Ascending aorta (tissue), 2 donors: ENCODE measurements at regions not wholly inside any gene's neighbourhood (a gene's known extent, or its start where the extent isn't known, plus 50 kb on each side); places are given as distances from the start of the nearest gene placed in this dataset.
"Not testable (repeated sequence)": the region's sequence is repeated elsewhere in the genome, so short reads cannot be mapped to it uniquely, and the experiment has no call there.

Experiments
- DNase-seq, 2 donors: peaks; one replicate each; pipeline ENCODE4 v3.0.0-alpha.2; 2019; ENCODE audit warnings: low spot score in 2 of 2
- H3K27ac ChIP-seq, 2 donors: fragments of 200-600 bp; sonication (generic); one replicate each; pipeline ENCODE4 v1.5.1; 2016 to 2017; ENCODE audit warnings: mild to moderate bottlenecking in 1 of 2
- H3K27me3 ChIP-seq: fragments of 200-600 bp; sonication (generic); one replicate; pipeline ENCODE4 v1.5.1; 2017
- H3K36me3 ChIP-seq, 2 donors: fragments of 200-600 bp; sonication (generic); one replicate each; pipeline ENCODE4 v1.5.1; 2016
- H3K4me1 ChIP-seq, 2 donors: fragments of 200-600 bp; sonication (generic); one replicate each; pipeline ENCODE4 v1.5.1; 2016 to 2017; ENCODE audit warnings: mild to moderate bottlenecking in 1 of 2
- H3K4me3 ChIP-seq, 2 donors: fragments of 200-600 bp; sonication (generic); one replicate each; pipeline ENCODE4 v1.5.1; 2016 to 2017; ENCODE audit warnings: mild to moderate bottlenecking in 1 of 2
- H3K9me3 ChIP-seq, 2 donors: fragments of 200-600 bp; sonication (generic); one replicate each; pipeline ENCODE4 v1.5.1; 2016
- intact Hi-C: fragments of 100-400 bp; cut with DNase I; formaldehyde crosslinking; loops from one replicate; pipeline ENCODE4 v1.15.1; 2023

DNA sequence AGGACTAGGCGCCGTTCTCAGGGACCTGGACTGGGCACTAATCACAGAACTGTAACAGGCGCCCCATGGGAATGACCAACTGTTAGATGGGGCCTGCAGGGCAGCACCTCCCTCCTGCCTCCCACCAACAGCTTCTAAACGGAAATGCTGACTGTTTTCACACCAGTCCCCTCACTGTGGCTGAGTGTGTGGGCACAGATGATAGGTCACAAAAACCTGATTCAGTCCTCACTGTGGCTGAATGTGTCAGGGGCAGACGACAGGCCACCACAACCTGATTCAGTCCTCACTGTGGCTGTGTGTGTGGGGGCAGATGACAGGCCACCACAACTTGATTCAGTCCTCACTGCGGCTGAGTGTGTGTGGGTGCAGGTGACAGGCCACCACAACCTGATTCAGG lies 1499.9 kb upstream of the USP9Y start:
- H3K27me3 ChIP-seq, intact Hi-C loops, H3K9me3 ChIP-seq, DNase-seq, H3K4me1 ChIP-seq, H3K27ac ChIP-seq, H3K4me3 ChIP-seq, H3K36me3 ChIP-seq: not testable (repeated sequence)

DNA sequence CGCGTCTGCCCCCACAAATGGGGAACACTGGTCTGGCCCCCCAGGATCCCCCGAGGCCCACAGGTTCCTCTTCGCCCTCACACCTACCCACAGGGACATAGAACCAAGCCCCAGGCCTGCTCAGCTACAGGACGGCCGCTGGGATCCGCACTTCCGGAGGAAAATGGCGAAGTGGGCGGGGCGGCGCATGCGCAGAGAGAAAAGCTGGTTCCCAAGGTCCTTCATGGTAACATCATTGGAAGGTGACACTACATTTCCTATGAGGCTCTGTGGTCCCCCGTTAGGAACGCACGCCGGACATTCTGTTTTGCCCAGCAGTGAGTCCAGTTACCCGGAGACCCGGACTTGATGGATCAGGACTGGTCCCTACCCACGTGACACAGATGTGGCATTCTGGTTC lies 1486.2 kb upstream of the USP9Y start:
- H3K9me3 ChIP-seq, DNase-seq, H3K4me1 ChIP-seq, H3K36me3 ChIP-seq, intact Hi-C loops, H3K4me3 ChIP-seq, H3K27me3 ChIP-seq, H3K27ac ChIP-seq: not testable (repeated sequence)
